Tibial nerve (tissue), 4 donors: ENCODE measurements at regions not wholly inside any gene's neighbourhood (a gene's known extent, or its start where the extent isn't known, plus 50 kb on each side); places are given as distances from the start of the nearest gene placed in this dataset.

Experiments used
- DNase-seq, 2 donors: peaks; one replicate each; pipeline ENCODE4 v3.0.0-alpha.2; 2019; ENCODE audit warnings: low spot score in 2 of 2
- H3K27ac ChIP-seq, 4 donors: fragments of 200-600 bp; sonication (generic) in 3 of 4; one replicate each; pipeline ENCODE4 v1.5.1; 2017 to 2019; ENCODE audit warnings: mild to moderate bottlenecking in 1 of 4
- H3K27me3 ChIP-seq, 2 donors: fragments of 200-600 bp; sonication (generic) in 1 of 2; one replicate each; pipeline versions ENCODE4 v1.5.1 to v1.6.0; 2017 to 2019
- H3K36me3 ChIP-seq, 3 donors: fragments of 200-600 bp; sonication (generic); one replicate each; pipeline ENCODE4 v1.5.1; 2018 to 2019
- H3K4me1 ChIP-seq, 4 donors: fragments of 200-600 bp; sonication (generic) in 3 of 4; one replicate each; pipeline ENCODE4 v1.5.1; 2017 to 2019
- H3K4me3 ChIP-seq, 4 donors: fragments of 200-600 bp; sonication (generic) in 3 of 4; one replicate each; pipeline ENCODE4 v1.5.1; 2017 to 2019; ENCODE audit warnings: mild to moderate bottlenecking in 1 of 4, moderate library complexity in 1 of 4
- H3K9me3 ChIP-seq, 4 donors: fragments of 200-600 bp; sonication (generic) in 3 of 4; one replicate each; pipeline ENCODE4 v1.5.1; 2017 to 2019
- CTCF ChIP-seq, 5 experiments: fragments of 200-600 bp in 3 of 5; fragments of 450-650 bp in 2 of 5; sonication (generic) in 3 of 5; IDR thresholded peaks; one replicate each; pipeline ENCODE4 v1.5.1; 2016 to 2019; ENCODE audit warnings: antibody characterized with exemption in 5 of 5, mild to moderate bottlenecking in 3 of 5, moderate library complexity in 2 of 5
- EP300 ChIP-seq, 2 donors: sonication (generic); formaldehyde crosslinking; IDR thresholded peaks; one replicate each; pipeline ENCODE4 v1.6.1; 2017; ENCODE audit warnings: antibody characterized with exemption in 2 of 2, mild to moderate bottlenecking in 1 of 2
- POLR2A ChIP-seq, 2 donors: fragments of 450-650 bp; IDR thresholded peaks; one replicate each; pipeline ENCODE4 v1.6.1; 2017; ENCODE audit warnings: antibody characterized with exemption in 2 of 2, mild to moderate bottlenecking in 2 of 2, moderate library complexity in 2 of 2
- WGBS, 2 donors: methylation state at CpG; one replicate each; pipeline ENCODE4 v1.1.5; 2018; 5-methylcytosine and 5-hydroxymethylcytosine counted together

DNA sequence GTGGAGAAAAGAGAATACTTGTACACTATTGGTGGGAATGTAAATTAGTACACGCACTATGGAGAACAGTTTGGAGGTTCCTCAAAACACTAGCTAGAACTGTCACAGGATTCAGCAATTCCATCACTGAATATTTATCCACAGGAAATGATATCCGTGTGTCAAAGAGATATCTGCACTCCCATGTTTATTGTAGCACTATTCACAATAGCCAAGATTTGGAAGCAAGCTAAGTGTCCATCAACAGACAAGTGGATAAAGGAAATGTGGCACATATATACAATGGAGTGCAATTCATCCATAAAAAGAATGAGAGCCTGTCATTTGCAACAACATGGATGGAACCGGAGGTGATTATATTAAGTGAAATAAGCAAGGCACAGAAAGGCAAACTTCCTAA, 428.5 kb downstream of the CCDC91 start:
- no peaks in the 10 kb centered on the region for H3K27me3 ChIP-seq
- H3K4me3 ChIP-seq: no peak overlapping the region
- H3K4me1 ChIP-seq: no peaks in the 10 kb centered on the region
- DNase-seq: no peak
- H3K27ac ChIP-seq: no peak overlapping the region
- H3K9me3 ChIP-seq: peaks cover 0 to 7% (median 0%) of the 10 kb centered on the region in 4 donors
- TF ChIP-seq CTCF (IDR thresholded peaks at IDR 0.05) (no peak), EP300 (IDR thresholded peaks at IDR 0.05) (no peak), POLR2A (IDR thresholded peaks at IDR 0.05) (no peak)
- H3K36me3 ChIP-seq: peaks cover 0 to 2% (median 0%) of the 10 kb centered on the region in 3 donors
- WGBS, 2 donors: 90 to 95% methylated on average over 3 of the region's 3 CpGs

GRCh38 chr12:28620281-28620680, 430.0 kb downstream of the CCDC91 start:
- Histone ChIP-seq H3K27ac (no peak overlapping the region), H3K9me3 (peaks cover 0 to 7% (median 0%) of the 10 kb centered on the region in 4 donors), H3K4me1 (no peaks in the 10 kb centered on the region), H3K36me3 (peaks cover 0 to 2% (median 0%) of the 10 kb centered on the region in 3 donors), H3K4me3 (no peak overlapping the region), H3K27me3 (no peaks in the 10 kb centered on the region)
- no peak for DNase-seq
- WGBS, 2 donors: 79 to 81% methylated on average over 3 of the region's 3 CpGs
- no peak for TF ChIP-seq POLR2A (IDR thresholded peaks at IDR 0.05)
- TF ChIP-seq CTCF (IDR thresholded peaks at IDR 0.05): no peak
- no peak for TF ChIP-seq EP300 (IDR thresholded peaks at IDR 0.05)

DNA sequence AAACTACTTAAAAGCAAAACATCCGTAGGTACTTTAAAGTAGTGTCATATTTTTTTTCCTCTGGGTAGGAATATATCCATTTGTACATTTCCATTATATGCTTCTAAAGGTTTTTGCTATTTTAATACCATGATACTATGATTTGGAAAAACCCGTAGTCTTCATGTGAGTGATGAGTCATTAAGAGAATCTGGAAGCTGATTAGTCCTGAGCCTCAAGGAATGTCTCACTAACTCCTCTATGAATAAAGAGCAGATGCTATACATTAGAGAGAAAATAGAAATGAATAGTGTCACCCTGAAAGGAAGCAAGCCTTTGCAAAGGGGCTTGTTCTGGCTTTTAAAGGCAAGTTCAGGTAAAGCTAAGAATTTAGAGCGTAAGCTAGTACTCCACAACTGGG, 432.1 kb downstream of the CCDC91 start:
- Histone ChIP-seq H3K4me1 (no peaks in the 10 kb centered on the region), H3K27ac (no peak overlapping the region), H3K9me3 (no peaks in the 10 kb centered on the region), H3K36me3 (peaks cover 0 to 2% (median 0%) of the 10 kb centered on the region in 3 donors), H3K27me3 (no peaks in the 10 kb centered on the region), H3K4me3 (no peak overlapping the region)
- 89 to 92% methylated on average over 3 of the region's 3 CpGs for WGBS, 2 donors
- TF ChIP-seq EP300 (IDR thresholded peaks at IDR 0.05) (no peak), CTCF (IDR thresholded peaks at IDR 0.05) (no peak), POLR2A (IDR thresholded peaks at IDR 0.05) (no peak)
- no peak for DNase-seq

GRCh38 chr12:28626504-28626903, 436.2 kb downstream of the CCDC91 start:
- Histone ChIP-seq H3K9me3 (no peaks in the 10 kb centered on the region), H3K27me3 (no peaks in the 10 kb centered on the region), H3K4me1 (no peaks in the 10 kb centered on the region), H3K4me3 (no peak overlapping the region), H3K27ac (no peak overlapping the region), H3K36me3 (no peaks in the 10 kb centered on the region)
- no peak for TF ChIP-seq EP300 (IDR thresholded peaks at IDR 0.05)
- no peak for TF ChIP-seq POLR2A (IDR thresholded peaks at IDR 0.05)
- no peak for TF ChIP-seq CTCF (IDR thresholded peaks at IDR 0.05)
- WGBS, 2 donors: 96 to 97% methylated on average over 3 of the region's 3 CpGs
- DNase-seq: no peak

DNA sequence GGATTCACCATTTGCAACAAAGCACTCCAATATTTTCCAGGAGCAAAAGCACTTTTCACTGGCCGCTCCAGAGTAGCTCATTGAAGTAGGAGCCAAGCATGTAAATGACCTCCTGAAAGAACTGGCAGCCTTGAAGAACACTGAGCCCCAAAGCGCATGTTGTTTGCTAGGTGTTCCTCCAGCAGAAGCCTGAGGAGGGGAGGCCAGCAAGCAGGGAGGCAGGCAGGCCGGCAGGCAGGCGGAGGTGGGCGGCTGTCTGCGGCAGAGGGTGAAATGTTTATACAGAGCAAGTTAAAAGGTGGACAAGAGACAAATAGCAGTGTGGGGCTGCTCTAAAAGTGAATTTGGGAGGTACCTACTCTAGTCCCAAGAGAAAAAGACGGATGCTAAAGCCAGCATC, 439.4 kb downstream of the CCDC91 start:
- Histone ChIP-seq H3K27me3 (no peaks in the 10 kb centered on the region), H3K36me3 (no peaks in the 10 kb centered on the region), H3K27ac (no peak overlapping the region), H3K9me3 (no peaks in the 10 kb centered on the region), H3K4me1 (no peaks in the 10 kb centered on the region), H3K4me3 (no peak overlapping the region)
- DNase-seq: no peak
- TF ChIP-seq EP300 (IDR thresholded peaks at IDR 0.05) (no peak), POLR2A (IDR thresholded peaks at IDR 0.05) (no peak), CTCF (IDR thresholded peaks at IDR 0.05) (no peak)
- 90 to 94% methylated on average over 7 of the region's 7 CpGs for WGBS, 2 donors
